Uterus (tissue), 2 donors: ENCODE measurements at regions not wholly inside any gene's neighbourhood (a gene's known extent, or its start where the extent isn't known, plus 50 kb on each side); places are given as distances from the start of the nearest gene placed in this dataset.

Experiments used
- CTCF ChIP-seq, 4 experiments: fragments of 200-600 bp in 2 of 4; fragments of 450-650 bp in 2 of 4; sonication (generic) in 2 of 4; IDR thresholded peaks; one replicate each; pipeline ENCODE4 v1.5.1; 2016 to 2019; ENCODE audit warnings: antibody characterized with exemption in 4 of 4, mild to moderate bottlenecking in 2 of 4, moderate library complexity in 1 of 4
- POLR2A ChIP-seq, 2 donors: fragments of 450-650 bp; IDR thresholded peaks; one replicate each; pipeline ENCODE4 v1.6.1; 2016; ENCODE audit warnings: antibody characterized with exemption in 2 of 2, mild to moderate bottlenecking in 1 of 2, moderate library complexity in 1 of 2

- TF ChIP-seq CTCF (IDR thresholded peaks at IDR 0.05), result no peak
- TF ChIP-seq POLR2A (IDR thresholded peaks at IDR 0.05), result no peak
Observed at GRCh38 chr5:38715696-38716095, 130.1 kb upstream of the OSMR start.
